ENCODE measurements at regions not wholly inside any gene's neighbourhood (a gene's known extent, or its start where the extent isn't known, plus 50 kb on each side); places are given as distances from the start of the nearest gene placed in this dataset.

- Histone ChIP-seq H3K27ac (no peak overlapping the region), H3K9me3 (no peaks in the 10 kb centered on the region), H3K36me3 (no peaks in the 10 kb centered on the region), H3K27me3 (peaks cover 0 to 4% of the 10 kb centered on the region in 2 donors), H3K4me1 (peaks cover 0 to 5% (median 0%) of the 10 kb centered on the region in 4 donors), H3K4me3 (no peak overlapping the region)
- TF ChIP-seq EP300 (IDR thresholded peaks at IDR 0.05) = no peak
- TF ChIP-seq, protein P1, sequence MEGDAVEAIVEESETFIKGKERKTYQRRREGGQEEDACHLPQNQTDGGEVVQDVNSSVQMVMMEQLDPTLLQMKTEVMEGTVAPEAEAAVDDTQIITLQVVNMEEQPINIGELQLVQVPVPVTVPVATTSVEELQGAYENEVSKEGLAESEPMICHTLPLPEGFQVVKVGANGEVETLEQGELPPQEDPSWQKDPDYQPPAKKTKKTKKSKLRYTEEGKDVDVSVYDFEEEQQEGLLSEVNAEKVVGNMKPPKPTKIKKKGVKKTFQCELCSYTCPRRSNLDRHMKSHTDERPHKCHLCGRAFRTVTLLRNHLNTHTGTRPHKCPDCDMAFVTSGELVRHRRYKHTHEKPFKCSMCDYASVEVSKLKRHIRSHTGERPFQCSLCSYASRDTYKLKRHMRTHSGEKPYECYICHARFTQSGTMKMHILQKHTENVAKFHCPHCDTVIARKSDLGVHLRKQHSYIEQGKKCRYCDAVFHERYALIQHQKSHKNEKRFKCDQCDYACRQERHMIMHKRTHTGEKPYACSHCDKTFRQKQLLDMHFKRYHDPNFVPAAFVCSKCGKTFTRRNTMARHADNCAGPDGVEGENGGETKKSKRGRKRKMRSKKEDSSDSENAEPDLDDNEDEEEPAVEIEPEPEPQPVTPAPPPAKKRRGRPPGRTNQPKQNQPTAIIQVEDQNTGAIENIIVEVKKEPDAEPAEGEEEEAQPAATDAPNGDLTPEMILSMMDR (IDR thresholded peaks at IDR 0.05) = no peak
- no peak for TF ChIP-seq POLR2A (IDR thresholded peaks at IDR 0.05)
- WGBS, 2 donors = 58 to 78% methylated on average over 17 of the region's 17 CpGs
- DNase-seq (ENCODE audit: low spot score in 2 of 2) = no peak
Observed at GRCh38 chr2:238570926-238571325, 144.2 kb downstream of the ASB1 start.

DNA sequence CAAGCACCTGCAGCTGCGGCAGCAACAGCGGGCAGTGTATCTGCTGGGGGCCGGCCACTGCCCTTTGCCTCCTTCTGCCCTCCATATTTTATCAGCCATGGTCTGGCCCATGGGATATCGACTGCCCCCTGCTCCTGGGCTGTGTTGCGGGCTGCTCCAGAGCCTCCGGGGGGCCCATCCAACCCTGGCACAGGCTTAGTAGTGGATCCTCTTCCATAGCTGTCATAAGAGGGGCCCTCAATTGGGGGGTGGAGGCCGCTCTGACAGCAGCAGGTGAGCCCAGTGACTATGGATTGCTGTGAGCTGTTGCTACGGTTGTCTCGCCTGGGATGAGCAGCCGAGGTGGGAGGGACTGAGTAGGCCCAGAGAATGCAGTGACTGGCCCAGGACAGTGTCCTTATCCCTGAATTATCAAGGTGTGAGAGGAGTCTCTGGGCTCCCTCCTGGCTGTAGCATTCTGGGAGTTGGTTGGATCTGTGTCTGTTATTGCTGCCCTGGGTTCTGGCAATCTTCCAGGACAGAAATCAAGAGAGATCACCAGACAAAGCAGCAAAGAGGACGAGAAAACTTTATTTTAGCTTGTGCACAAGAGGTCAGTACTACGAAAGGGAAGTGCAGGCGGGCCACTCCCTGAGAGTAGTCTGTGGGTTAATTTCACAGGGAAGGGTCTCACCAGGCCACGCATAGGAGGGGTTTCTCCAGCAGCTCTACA, 145.1 kb downstream of the ASB1 start:
- Histone ChIP-seq H3K4me1 (peaks cover 0 to 5% (median 0%) of the 10 kb centered on the region in 4 donors), H3K9me3 (peaks cover 0 to 6% (median 0%) of the 10 kb centered on the region in 4 donors), H3K27me3 (peaks cover 0 to 4% of the 10 kb centered on the region in 2 donors), H3K4me3 (no peak overlapping the region), H3K27ac (no peak overlapping the region), H3K36me3 (no peaks in the 10 kb centered on the region)
- no peak for TF ChIP-seq POLR2A (IDR thresholded peaks at IDR 0.05)
- TF ChIP-seq, protein P1 (IDR thresholded peaks at IDR 0.05) = no peak
- TF ChIP-seq EP300 (IDR thresholded peaks at IDR 0.05) = no peak
- 77 to 78% methylated on average over 12 to 14 of the region's 14 CpGs for WGBS, 2 donors
- no peak for DNase-seq (ENCODE audit: low spot score in 2 of 2)

GRCh38 chr2:238573065-238573778, 146.5 kb downstream of the ASB1 start:
- Histone ChIP-seq H3K36me3 (no peaks in the 10 kb centered on the region), H3K27me3 (peaks cover 0 to 4% of the 10 kb centered on the region in 2 donors), H3K27ac (no peak overlapping the region), H3K4me3 (no peak overlapping the region), H3K9me3 (peaks cover 0 to 10% (median 0%) of the 10 kb centered on the region in 4 donors), H3K4me1 (peaks cover 0 to 5% (median 0%) of the 10 kb centered on the region in 4 donors)
- no peak for TF ChIP-seq POLR2A (IDR thresholded peaks at IDR 0.05)
- TF ChIP-seq, protein P1 (IDR thresholded peaks at IDR 0.05) = peak in 2 of 5 experiments; percentile 7 to 26
- no peak for TF ChIP-seq EP300 (IDR thresholded peaks at IDR 0.05)
- no peak for DNase-seq (ENCODE audit: low spot score in 2 of 2)
- WGBS, 2 donors = 89 to 94% methylated on average over 5 to 9 of the region's 9 CpGs

DNA sequence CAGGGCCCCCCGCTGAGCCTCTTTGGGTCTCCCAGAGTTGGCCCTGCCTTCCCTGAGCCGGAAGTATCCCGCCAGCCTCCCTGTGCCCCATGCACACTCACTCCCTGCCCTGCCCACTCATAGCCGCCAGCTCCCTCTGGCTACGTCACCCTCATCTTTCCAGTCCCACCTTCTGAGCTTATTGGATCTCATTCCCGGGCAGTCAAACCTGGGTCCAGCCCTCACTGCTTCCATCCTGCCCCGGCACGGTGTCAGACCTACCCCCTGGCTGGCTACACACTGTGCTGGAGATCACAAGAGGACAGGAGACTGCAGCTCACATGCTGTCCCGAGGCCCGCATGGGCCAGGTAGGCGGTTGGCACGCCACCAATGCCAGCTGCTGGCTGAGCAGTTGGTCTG, 147.2 kb downstream of the ASB1 start:
- Histone ChIP-seq H3K27ac (no peak overlapping the region), H3K27me3 (peaks cover 0 to 4% of the 10 kb centered on the region in 2 donors), H3K36me3 (no peaks in the 10 kb centered on the region), H3K4me1 (peaks cover 0 to 5% (median 0%) of the 10 kb centered on the region in 4 donors), H3K4me3 (no peak overlapping the region), H3K9me3 (peaks cover 0 to 10% (median 0%) of the 10 kb centered on the region in 4 donors)
- TF ChIP-seq EP300 (IDR thresholded peaks at IDR 0.05) (no peak), POLR2A (IDR thresholded peaks at IDR 0.05) (no peak)
- TF ChIP-seq, protein P1 (IDR thresholded peaks at IDR 0.05) = no peak
- DNase-seq (ENCODE audit: low spot score in 2 of 2) = no peak
- 84 to 93% methylated on average over 11 to 12 of the region's 12 CpGs for WGBS, 2 donors

Measured in tibial nerve (tissue), 4 donors.